IPS DF 4.7 (cell line): ENCODE measurements at regions not wholly inside any gene's neighbourhood (a gene's known extent, or its start where the extent isn't known, plus 50 kb on each side); places are given as distances from the start of the nearest gene placed in this dataset.

Experiments
- DNase-seq: peaks from one replicate; pipeline ENCODE4 v3.0.0-alpha.2; 2013; ENCODE audit warnings: low spot score; ENCODE audit errors: extremely low read depth

GRCh38 chr4:119829326-119829725 is 200.7 kb upstream of the PDE5A start:
- DNase-seq: no peak

GRCh38 chr4:119825696-119826095 is 197.1 kb upstream of the PDE5A start:
- DNase-seq: no peak

GRCh38 chr4:119823891-119824290 is 195.3 kb upstream of the PDE5A start:
- no peak for DNase-seq

GRCh38 chr4:119823045-119823444 is 194.4 kb upstream of the PDE5A start:
- DNase-seq: no peak

- DNase-seq: no peak
These were observed 187.9 kb upstream of the PDE5A start for GRCh38 chr4:119816473-119816872.

- DNase-seq: no peak
These were observed 181.4 kb upstream of the PDE5A start for GRCh38 chr4:119810001-119810400.

- DNase-seq: no peak
These were observed 175.8 kb upstream of the PDE5A start for GRCh38 chr4:119804404-119804803.

GRCh38 chr4:119797238-119797894 is 168.8 kb upstream of the PDE5A start:
- no peak for DNase-seq

- no peak for DNase-seq
These were observed 167.5 kb upstream of the PDE5A start for GRCh38 chr4:119795986-119796578.

- no peak for DNase-seq
These were observed 166.1 kb upstream of the PDE5A start for GRCh38 chr4:119794681-119795080.

- DNase-seq: no peak
These were observed 165.5 kb upstream of the PDE5A start for GRCh38 chr4:119794113-119794512.

GRCh38 chr4:119788349-119789266 is 160.0 kb upstream of the PDE5A start:
- DNase-seq: peak; percentile 38

- no peak for DNase-seq
These were observed 157.4 kb upstream of the PDE5A start for GRCh38 chr4:119785963-119786362.

- no peak for DNase-seq
These were observed 154.8 kb upstream of the PDE5A start for GRCh38 chr4:119783189-119783983.

GRCh38 chr4:119781044-119781443 is 152.4 kb upstream of the PDE5A start:
- no peak for DNase-seq

GRCh38 chr4:119774840-119775239 is 146.2 kb upstream of the PDE5A start:
- DNase-seq: peak; percentile 64

- DNase-seq: no peak
These were observed 137.3 kb upstream of the PDE5A start for GRCh38 chr4:119765951-119766350.

- no peak for DNase-seq
These were observed 136.9 kb upstream of the PDE5A start for GRCh38 chr4:119765469-119765868.

GRCh38 chr4:119763386-119763785 is 134.8 kb upstream of the PDE5A start:
- DNase-seq: no peak

GRCh38 chr4:119755599-119755998 is 127.0 kb upstream of the PDE5A start:
- DNase-seq: no peak

- DNase-seq: no peak
These were observed 124.3 kb upstream of the PDE5A start for GRCh38 chr4:119752936-119753335.
